Peyer's patch (tissue), 4 donors: ENCODE measurements at regions not wholly inside any gene's neighbourhood (a gene's known extent, or its start where the extent isn't known, plus 50 kb on each side); places are given as distances from the start of the nearest gene placed in this dataset.

Source experiments
- POLR2A ChIP-seq, 2 donors: fragments of 450-650 bp; IDR thresholded peaks; one replicate each; pipeline ENCODE4 v1.5.1; 2017; ENCODE audit warnings: antibody characterized with exemption in 2 of 2, mild to moderate bottlenecking in 2 of 2, moderate library complexity in 2 of 2
- TF ChIP-seq, protein P1 (sequence below), 6 experiments: fragments of 450-650 bp in 4 of 6; fragments of 200-600 bp in 2 of 6; sonication (generic) in 1 of 6; IDR thresholded peaks; one replicate each; pipeline ENCODE4 v1.5.1; 2017 to 2019; ENCODE audit warnings: antibody characterized with exemption in 6 of 6, mild to moderate bottlenecking in 3 of 6, moderate library complexity in 1 of 6

- TF ChIP-seq, protein P1, sequence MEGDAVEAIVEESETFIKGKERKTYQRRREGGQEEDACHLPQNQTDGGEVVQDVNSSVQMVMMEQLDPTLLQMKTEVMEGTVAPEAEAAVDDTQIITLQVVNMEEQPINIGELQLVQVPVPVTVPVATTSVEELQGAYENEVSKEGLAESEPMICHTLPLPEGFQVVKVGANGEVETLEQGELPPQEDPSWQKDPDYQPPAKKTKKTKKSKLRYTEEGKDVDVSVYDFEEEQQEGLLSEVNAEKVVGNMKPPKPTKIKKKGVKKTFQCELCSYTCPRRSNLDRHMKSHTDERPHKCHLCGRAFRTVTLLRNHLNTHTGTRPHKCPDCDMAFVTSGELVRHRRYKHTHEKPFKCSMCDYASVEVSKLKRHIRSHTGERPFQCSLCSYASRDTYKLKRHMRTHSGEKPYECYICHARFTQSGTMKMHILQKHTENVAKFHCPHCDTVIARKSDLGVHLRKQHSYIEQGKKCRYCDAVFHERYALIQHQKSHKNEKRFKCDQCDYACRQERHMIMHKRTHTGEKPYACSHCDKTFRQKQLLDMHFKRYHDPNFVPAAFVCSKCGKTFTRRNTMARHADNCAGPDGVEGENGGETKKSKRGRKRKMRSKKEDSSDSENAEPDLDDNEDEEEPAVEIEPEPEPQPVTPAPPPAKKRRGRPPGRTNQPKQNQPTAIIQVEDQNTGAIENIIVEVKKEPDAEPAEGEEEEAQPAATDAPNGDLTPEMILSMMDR (IDR thresholded peaks at IDR 0.05): no peak
- no peak for TF ChIP-seq POLR2A (IDR thresholded peaks at IDR 0.05)
These were observed 488.9 kb downstream of the RNF144A start for GRCh38 chr2:7405861-7406715.
